A673 (cell line): ENCODE measurements at regions not wholly inside any gene's neighbourhood (a gene's known extent, or its start where the extent isn't known, plus 50 kb on each side); places are given as distances from the start of the nearest gene placed in this dataset.

Experiments used
- CTCF ChIP-seq: fragments of 300-800, 200-600 bp; sonication (generic); conservative IDR thresholded peaks from 2 replicates; pipeline ENCODE4 v1.5.1; 2017; ENCODE audit warnings: low read depth, mild to moderate bottlenecking, antibody characterized with exemption, low read length, moderate library complexity, mixed read lengths
- EZH2 ChIP-seq: fragments of 200-600 bp; sonication (generic); IDR thresholded peaks from 2 replicates; pipeline ENCODE4 v1.6.1; 2017; ENCODE audit warnings: borderline replicate concordance, low read depth, mild to moderate bottlenecking, mixed read lengths, antibody characterized with exemption, low read length; ENCODE audit not compliant: poor library complexity, severe bottlenecking

- TF ChIP-seq CTCF (no peak), EZH2 (no peak)
Measured at GRCh38 chr22:49184736-49185135, 642.9 kb downstream of the BRD1 start.
